HFFc6 (cell line): ENCODE measurements at regions not wholly inside any gene's neighbourhood (a gene's known extent, or its start where the extent isn't known, plus 50 kb on each side); places are given as distances from the start of the nearest gene placed in this dataset.
A peak's percentile ranks its signal among the peaks of the same experiment; 100 is the strongest.

Source experiments
- DNase-seq: peaks from one replicate; pipeline ENCODE4 v3.0.0-alpha.2; 2018
- H3K27ac Mint-ChIP-seq: 2 replicates; pipeline ENCODE4 v1.8.0; 2020; ENCODE audit warnings: mild to moderate bottlenecking, mixed read lengths
- H3K27me3 Mint-ChIP-seq: 2 replicates; pipeline ENCODE4 v1.8.0; 2021; ENCODE audit warnings: mild to moderate bottlenecking, moderate library complexity, mixed read lengths; ENCODE audit not compliant: insufficient read depth
- H3K36me3 Mint-ChIP-seq: 2 replicates; pipeline ENCODE4 v1.8.0; 2021; ENCODE audit warnings: low read depth, mixed read lengths
- H3K4me1 Mint-ChIP-seq: 2 replicates; pipeline ENCODE4 v1.8.0; 2020; ENCODE audit warnings: low read depth, mixed read lengths
- H3K4me3 Mint-ChIP-seq: 2 replicates; pipeline ENCODE4 v1.8.0; 2020; ENCODE audit warnings: mild to moderate bottlenecking, moderate library complexity, mixed read lengths
- H3K9me3 Mint-ChIP-seq: 2 replicates; pipeline ENCODE4 v1.8.0; 2020; ENCODE audit warnings: mild to moderate bottlenecking, mixed read lengths
- CTCF ChIP-seq: fragments of 200-600 bp; sonication (generic); IDR thresholded peaks from 2 replicates; pipeline ENCODE4 v1.5.0; 2021; ENCODE audit warnings: antibody characterized with exemption, mild to moderate bottlenecking

GRCh38 chr5:33310451-33310850 lies 130.3 kb upstream of the TARS1 start:
- H3K4me3 Mint-ChIP-seq = peak overlapping the region; percentile 21
- no peaks in the 10 kb centered on the region for H3K9me3 Mint-ChIP-seq
- H3K27me3 Mint-ChIP-seq = no peaks in the 10 kb centered on the region
- no peak for TF ChIP-seq CTCF
- H3K4me1 Mint-ChIP-seq = peaks cover 91% of the 10 kb centered on the region
- H3K36me3 Mint-ChIP-seq = peaks cover 15% of the 10 kb centered on the region
- peak; percentile 91 for DNase-seq
- H3K27ac Mint-ChIP-seq = peak overlapping the region; percentile 90

- DNase-seq = peak; percentile 96
- no peaks in the 10 kb centered on the region for H3K9me3 Mint-ChIP-seq
- H3K36me3 Mint-ChIP-seq = peaks cover 8% of the 10 kb centered on the region; the same call in 1 of the 2 replicates
- H3K4me1 Mint-ChIP-seq = peaks cover 77% of the 10 kb centered on the region
- TF ChIP-seq CTCF = no peak
- peak overlapping the region; percentile 90 for H3K27ac Mint-ChIP-seq
- no peaks in the 10 kb centered on the region for H3K27me3 Mint-ChIP-seq
- H3K4me3 Mint-ChIP-seq = peak overlapping the region; percentile 53
Measured at GRCh38 chr5:33311893-33312292, 128.9 kb upstream of the TARS1 start.

GRCh38 chr5:33312571-33313549 lies 127.9 kb upstream of the TARS1 start:
- no peaks in the 10 kb centered on the region for H3K27me3 Mint-ChIP-seq
- no peak for TF ChIP-seq CTCF
- H3K4me3 Mint-ChIP-seq = peak overlapping the region; percentile 38
- DNase-seq = peak; percentile 90
- H3K27ac Mint-ChIP-seq = peak overlapping the region; percentile 90
- peaks cover 69% of the 10 kb centered on the region for H3K4me1 Mint-ChIP-seq
- peaks cover 8% of the 10 kb centered on the region; the same call in 1 of the 2 replicates for H3K36me3 Mint-ChIP-seq
- no peaks in the 10 kb centered on the region for H3K9me3 Mint-ChIP-seq

GRCh38 chr5:33315189-33315588 lies 125.6 kb upstream of the TARS1 start:
- no peak for TF ChIP-seq CTCF
- no peak overlapping the region for H3K4me3 Mint-ChIP-seq
- H3K27me3 Mint-ChIP-seq = no peaks in the 10 kb centered on the region
- H3K9me3 Mint-ChIP-seq = no peaks in the 10 kb centered on the region
- DNase-seq = no peak
- H3K4me1 Mint-ChIP-seq = peaks cover 46% of the 10 kb centered on the region
- peak overlapping the region; percentile 40; the same call in 1 of the 2 replicates for H3K27ac Mint-ChIP-seq
- peaks cover 8% of the 10 kb centered on the region; the same call in 1 of the 2 replicates for H3K36me3 Mint-ChIP-seq

GRCh38 chr5:33316773-33317172 lies 124.0 kb upstream of the TARS1 start:
- no peak for TF ChIP-seq CTCF
- no peak for DNase-seq
- Mint-ChIP-seq H3K9me3 (no peaks in the 10 kb centered on the region), H3K4me1 (peaks cover 30% of the 10 kb centered on the region), H3K4me3 (no peak overlapping the region; the same call in 1 of the 2 replicates), H3K36me3 (peaks cover 8% of the 10 kb centered on the region; the same call in 1 of the 2 replicates), H3K27me3 (no peaks in the 10 kb centered on the region), H3K27ac (peak overlapping the region; percentile 73)
